CD4-positive, alpha-beta T cell (primary cell): ENCODE measurements at regions not wholly inside any gene's neighbourhood (a gene's known extent, or its start where the extent isn't known, plus 50 kb on each side); places are given as distances from the start of the nearest gene placed in this dataset.

Experiments
- ATAC-seq: fragments of 200-7000 bp; cut with Tn5 transposase; one replicate; pipeline ENCODE4 v1.10.0; 2022; ENCODE audit warnings: mild to moderate bottlenecking; ENCODE audit not compliant: poor library complexity
- CTCF ChIA-PET: fragments of 350-600 bp; sonication (Branson Sonifier 250); formaldehyde crosslinking; loops from one replicate; lab custom pipeline; 2021; ENCODE audit warnings: antibody characterized with exemption, inconsistent platforms; lab: Charles Lee
- POLR2A ChIA-PET: fragments of 350-600 bp; sonication (Branson Sonifier 250); formaldehyde crosslinking; loops from one replicate; lab custom pipeline; 2021; ENCODE audit warnings: antibody characterized with exemption, inconsistent platforms; lab: Charles Lee
- DNase-seq, 14 experiments: peaks; one replicate each; pipeline ENCODE4 v3.0.0-alpha.2; 2013 to 2020; ENCODE audit warnings: mixed read lengths in 2 of 14
- H3K27ac ChIP-seq, 2 donors: one replicate each; pipeline versions ENCODE4 v1.5.1 to v1.7.0; 2013; ENCODE audit warnings: low read length in 2 of 2, low read depth in 1 of 2, mild to moderate bottlenecking in 1 of 2
- H3K27me3 ChIP-seq, 2 experiments: 1 replicate in 1 of 2; 2 replicates in 1 of 2; pipeline versions ENCODE4 v1.6.1 to v1.7.0; 2013; ENCODE audit warnings: low read length in 2 of 2, control low read depth in 1 of 2, mild to moderate bottlenecking in 1 of 2, moderate library complexity in 1 of 2; ENCODE audit not compliant: insufficient read depth in 2 of 2, control insufficient read depth in 1 of 2
- H3K36me3 ChIP-seq: one replicate; pipeline ENCODE4 v1.6.1; 2013; ENCODE audit warnings: low read length, control low read depth; ENCODE audit not compliant: insufficient read depth
- H3K4me1 ChIP-seq: one replicate; pipeline ENCODE4 v1.6.1; 2013; ENCODE audit warnings: low read length, control low read depth; ENCODE audit not compliant: insufficient read depth
- H3K4me3 ChIP-seq: one replicate; pipeline ENCODE4 v1.5.1; 2013; ENCODE audit warnings: mild to moderate bottlenecking, low read length, moderate library complexity
- H3K9me3 ChIP-seq, 2 experiments: 1 replicate in 1 of 2; 2 replicates in 1 of 2; pipeline versions ENCODE4 v1.6.1 to v1.7.0; 2013; ENCODE audit warnings: low read length in 2 of 2, mild to moderate bottlenecking in 2 of 2, control low read depth in 1 of 2, moderate library complexity in 1 of 2; ENCODE audit not compliant: control insufficient read depth in 1 of 2, insufficient read depth in 1 of 2
- H3K27ac Mint-ChIP-seq: one replicate; pipeline ENCODE4 v1.8.0; 2020; ENCODE audit warnings: mixed read lengths
- H3K27me3 Mint-ChIP-seq: one replicate; pipeline ENCODE4 v1.8.0; 2021; ENCODE audit warnings: mixed read lengths
- H3K36me3 Mint-ChIP-seq: one replicate; pipeline ENCODE4 v1.8.0; 2021; ENCODE audit warnings: low read depth, mixed read lengths
- H3K4me1 Mint-ChIP-seq: one replicate; pipeline ENCODE4 v1.8.0; 2021; ENCODE audit warnings: low read depth, mixed read lengths
- H3K4me3 Mint-ChIP-seq: one replicate; pipeline ENCODE4 v1.8.0; 2020; ENCODE audit warnings: mild to moderate bottlenecking, mixed read lengths
- H3K9me3 Mint-ChIP-seq: one replicate; pipeline ENCODE4 v1.8.0; 2020; ENCODE audit warnings: mixed read lengths
- CTCF ChIP-seq: fragments of 200-600 bp; IDR thresholded peaks from one replicate; pipeline ENCODE4 v1.8.0; 2022; ENCODE audit warnings: antibody characterized with exemption, mild to moderate bottlenecking
- intact Hi-C, 2 experiments: fragments of 100-400 bp; cut with DNase I in 1 of 2; cut with micrococcal nuclease in 1 of 2; formaldehyde crosslinking; loops; one replicate each; pipeline versions ENCODE4 v1.15.1 to v1.9.0; 2023 to 2025; cut with DNase I, micrococcal nuclease

GRCh38 chr7:35399840-35400239 is 145.9 kb upstream of the TBX20 start:
- no peak for DNase-seq
- Mint-ChIP-seq H3K9me3 (no peaks in the 10 kb centered on the region), H3K36me3 (no peaks in the 10 kb centered on the region), H3K27ac (no peak overlapping the region), H3K4me1 (no peaks in the 10 kb centered on the region), H3K27me3 (peaks cover 28% of the 10 kb centered on the region), H3K4me3 (no peak overlapping the region)
- H3K4me3 ChIP-seq: no peak overlapping the region
- no peaks in the 10 kb centered on the region for H3K4me1 ChIP-seq
- no peak overlapping the region for H3K27ac ChIP-seq
- ChIA-PET POLR2A (no interaction called here), CTCF (no interaction called here)
- TF ChIP-seq CTCF: no peak
- intact Hi-C loops: no loop called here
- H3K27me3 ChIP-seq: no peaks in the 10 kb centered on the region
- no peaks in the 10 kb centered on the region for H3K9me3 ChIP-seq
- H3K36me3 ChIP-seq: no peaks in the 10 kb centered on the region
- no peak for ATAC-seq

DNA sequence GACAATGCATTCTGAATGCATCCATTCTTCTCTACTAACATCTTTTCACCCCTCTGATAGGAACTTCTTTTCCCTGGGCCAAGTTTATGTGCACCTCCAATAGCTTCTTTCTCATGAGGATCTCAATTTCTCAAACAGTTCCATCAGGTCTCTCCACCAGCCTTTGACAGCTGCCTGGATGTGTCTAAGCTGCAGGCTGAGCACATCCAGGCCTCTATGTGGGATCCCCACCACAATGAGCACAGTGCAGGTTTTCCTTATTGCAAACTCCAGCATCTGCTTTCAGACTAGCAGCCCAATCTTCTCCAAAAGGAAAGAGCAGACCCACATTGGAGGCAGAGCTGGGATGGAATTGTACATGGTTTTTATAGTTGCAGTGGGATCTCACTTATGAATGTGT is 145.3 kb upstream of the TBX20 start:
- Histone ChIP-seq H3K36me3 (no peaks in the 10 kb centered on the region), H3K27me3 (no peaks in the 10 kb centered on the region), H3K9me3 (no peaks in the 10 kb centered on the region), H3K4me3 (no peak overlapping the region), H3K4me1 (no peaks in the 10 kb centered on the region), H3K27ac (no peak overlapping the region)
- DNase-seq: no peak
- ChIA-PET CTCF (no interaction called here), POLR2A (no interaction called here)
- Mint-ChIP-seq H3K36me3 (no peaks in the 10 kb centered on the region), H3K27me3 (peaks cover 29% of the 10 kb centered on the region), H3K9me3 (no peaks in the 10 kb centered on the region), H3K4me3 (no peak overlapping the region), H3K27ac (no peak overlapping the region), H3K4me1 (no peaks in the 10 kb centered on the region)
- TF ChIP-seq CTCF: no peak
- ATAC-seq: no peak
- intact Hi-C loops: no loop called here

DNA sequence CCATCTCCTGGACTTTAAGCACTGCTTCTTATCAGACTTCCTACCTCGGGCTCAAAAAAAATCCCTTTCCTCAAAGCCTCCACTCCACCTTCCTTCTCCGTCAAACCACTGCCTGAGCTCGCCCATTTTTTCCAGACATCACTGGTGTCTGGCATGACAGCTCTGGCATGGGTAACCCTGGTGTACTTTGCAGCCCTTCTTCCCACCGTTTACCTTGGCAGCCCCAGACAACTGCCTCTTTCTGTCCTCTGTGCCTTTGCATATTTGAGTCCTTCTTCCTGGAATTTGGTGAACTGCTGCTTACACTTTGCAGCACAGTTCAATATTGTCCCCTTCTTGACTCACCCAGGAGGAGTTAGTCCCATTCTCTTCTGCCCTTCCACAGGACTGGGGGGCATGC is 144.6 kb upstream of the TBX20 start:
- Mint-ChIP-seq H3K9me3 (no peaks in the 10 kb centered on the region), H3K27ac (no peak overlapping the region), H3K36me3 (no peaks in the 10 kb centered on the region), H3K4me3 (no peak overlapping the region), H3K4me1 (no peaks in the 10 kb centered on the region), H3K27me3 (peaks cover 29% of the 10 kb centered on the region)
- ChIA-PET CTCF (no interaction called here), POLR2A (no interaction called here)
- H3K4me3 ChIP-seq: no peak overlapping the region
- TF ChIP-seq CTCF: no peak
- DNase-seq (no peak), ATAC-seq (no peak)
- intact Hi-C loops: no loop called here
- no peaks in the 10 kb centered on the region for H3K9me3 ChIP-seq
- H3K27ac ChIP-seq: no peak overlapping the region
- no peaks in the 10 kb centered on the region for H3K36me3 ChIP-seq
- H3K4me1 ChIP-seq: no peaks in the 10 kb centered on the region
- H3K27me3 ChIP-seq: peaks cover 0 to 5% of the 10 kb centered on the region in 2 experiments
